Fibroblast of mammary gland (primary cell): ENCODE measurements at regions not wholly inside any gene's neighbourhood (a gene's known extent, or its start where the extent isn't known, plus 50 kb on each side); places are given as distances from the start of the nearest gene placed in this dataset.

Experiments used
- DNase-seq: peaks from one replicate; pipeline ENCODE4 v3.0.0-alpha.2; 2010; ENCODE audit warnings: low read depth
- H3K4me3 ChIP-seq: 2 replicates; pipeline ENCODE4 v1.5.1; 2011; ENCODE audit warnings: low read depth, mild to moderate bottlenecking, low read length, moderate library complexity; ENCODE audit not compliant: control insufficient read depth
- CTCF ChIP-seq: conservative IDR thresholded peaks from 2 replicates; pipeline ENCODE4 v1.5.1; 2011; ENCODE audit warnings: low read depth, low read length, inconsistent platforms; ENCODE audit not compliant: control insufficient read depth, insufficient read depth

- no peak overlapping the region for H3K4me3 ChIP-seq
- DNase-seq: no peak
- no peak for TF ChIP-seq CTCF
These were observed 1720.2 kb downstream of the PCDH7 start for GRCh38 chr4:32440391-32440790.

DNA sequence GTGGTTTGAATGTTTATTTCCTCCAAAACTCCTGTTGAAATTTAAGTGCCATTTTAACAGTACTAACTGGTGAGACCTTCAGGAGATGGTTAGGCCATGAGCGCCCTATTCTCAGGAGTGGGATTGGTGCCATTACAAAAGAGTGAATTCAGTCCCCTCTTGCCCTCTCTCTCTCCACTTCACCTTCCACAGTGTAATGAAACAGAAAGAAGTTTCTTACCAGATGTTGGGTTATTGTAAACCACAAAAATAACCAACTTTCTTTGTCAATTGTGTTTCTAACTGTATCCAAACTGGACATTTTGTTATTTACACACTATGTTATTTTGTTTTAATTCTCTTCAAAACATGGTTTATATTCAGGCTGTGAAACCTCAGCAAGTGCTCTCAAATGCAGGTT lies 1734.3 kb downstream of the PCDH7 start:
- TF ChIP-seq CTCF: no peak
- DNase-seq: no peak
- no peak overlapping the region for H3K4me3 ChIP-seq

GRCh38 chr4:32455231-32455630 lies 1735.1 kb downstream of the PCDH7 start:
- H3K4me3 ChIP-seq: no peak overlapping the region
- no peak for DNase-seq

GRCh38 chr4:32460972-32461371 lies 1740.8 kb downstream of the PCDH7 start:
- DNase-seq: no peak
- no peak for TF ChIP-seq CTCF
- no peak overlapping the region for H3K4me3 ChIP-seq

More at GRCh38 chr4:32455231-32455630, 1735.1 kb downstream of the PCDH7 start:
- TF ChIP-seq CTCF: no peak

- peak; percentile 61 for TF ChIP-seq CTCF
- H3K4me3 ChIP-seq: no peak overlapping the region
- peak; percentile 38 for DNase-seq
These were observed 1742.8 kb downstream of the PCDH7 start for GRCh38 chr4:32462944-32463343.

DNA sequence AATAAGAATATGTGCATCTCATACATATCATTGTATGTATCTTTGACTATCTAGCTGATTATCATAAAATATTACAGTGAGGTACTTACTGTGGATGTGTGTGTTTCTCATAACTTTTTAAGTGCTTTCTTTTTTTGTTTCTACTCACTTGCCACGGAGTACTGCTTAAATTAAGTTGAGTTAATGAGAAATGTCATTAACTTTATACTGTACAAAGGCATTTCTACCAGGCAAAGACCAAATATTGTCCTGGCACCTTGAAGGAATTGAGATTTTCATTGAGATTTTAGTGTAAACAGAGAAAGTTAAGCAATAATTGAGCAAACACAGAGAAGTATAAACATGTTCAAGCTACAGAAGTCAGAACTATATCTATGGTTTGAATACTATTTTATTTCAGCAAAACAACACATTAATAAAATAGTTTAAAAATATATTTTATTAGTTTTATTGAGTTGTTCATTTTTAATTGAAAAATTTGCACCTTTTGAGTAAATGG lies 1750.0 kb downstream of the PCDH7 start:
- H3K4me3 ChIP-seq: no peak overlapping the region
- no peak for TF ChIP-seq CTCF
- DNase-seq: no peak

- no peak overlapping the region for H3K4me3 ChIP-seq
- TF ChIP-seq CTCF: no peak
- DNase-seq: peak; percentile 5
These were observed 1752.7 kb downstream of the PCDH7 start for GRCh38 chr4:32472918-32473317.
